Peyer's patch (tissue), 4 donors: ENCODE measurements at regions not wholly inside any gene's neighbourhood (a gene's known extent, or its start where the extent isn't known, plus 50 kb on each side); places are given as distances from the start of the nearest gene placed in this dataset.

ENCODE experiments used
- CTCF ChIP-seq, 6 experiments: fragments of 450-650 bp in 4 of 6; fragments of 200-600 bp in 2 of 6; sonication (generic) in 1 of 6; IDR thresholded peaks; one replicate each; pipeline ENCODE4 v1.5.1; 2017 to 2019; ENCODE audit warnings: antibody characterized with exemption in 6 of 6, mild to moderate bottlenecking in 3 of 6, moderate library complexity in 1 of 6
- POLR2A ChIP-seq, 2 donors: fragments of 450-650 bp; IDR thresholded peaks; one replicate each; pipeline ENCODE4 v1.5.1; 2017; ENCODE audit warnings: antibody characterized with exemption in 2 of 2, mild to moderate bottlenecking in 2 of 2, moderate library complexity in 2 of 2

GRCh38 chr14:71748196-71748595, 184.0 kb upstream of the RGS6 start:
- TF ChIP-seq CTCF (IDR thresholded peaks at IDR 0.05) (no peak), POLR2A (IDR thresholded peaks at IDR 0.05) (no peak)
